ENCODE measurements at regions not wholly inside any gene's neighbourhood (a gene's known extent, or its start where the extent isn't known, plus 50 kb on each side); places are given as distances from the start of the nearest gene placed in this dataset.
"Not testable (repeated sequence)": the region's sequence is repeated elsewhere in the genome, so short reads cannot be mapped to it uniquely, and the experiment has no call there.

DNA sequence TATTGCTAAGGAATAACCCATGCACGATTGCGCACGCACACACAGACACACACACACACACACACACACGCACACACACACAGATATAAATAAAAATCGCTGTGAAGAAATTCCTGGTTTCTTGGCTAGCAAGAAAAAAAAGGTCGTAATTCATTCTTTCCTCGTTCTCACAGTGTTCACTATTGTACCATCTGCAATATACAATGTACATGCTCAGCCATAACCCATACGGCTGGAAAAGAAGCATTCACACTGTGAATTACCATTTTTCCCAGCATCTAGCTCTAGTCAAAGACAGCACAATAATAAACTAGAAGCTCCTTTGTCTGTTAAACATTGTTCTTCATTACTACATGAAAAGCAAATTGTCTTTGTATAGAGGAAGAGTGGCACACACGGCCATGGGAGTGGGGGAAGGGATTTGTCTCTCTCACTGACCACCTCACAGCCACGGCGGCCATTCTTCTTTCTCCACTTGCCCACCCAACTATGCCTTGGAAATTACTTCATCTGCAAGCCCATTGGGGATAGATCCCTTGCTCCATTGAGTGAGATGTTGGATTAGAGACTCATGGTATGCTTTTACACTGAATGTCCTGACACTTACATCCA is 115.3 kb upstream of the ID4 start:
- Histone ChIP-seq H3K27ac (ENCODE audit: low read depth, low read length) (no peak overlapping the region), H3K4me3 (ENCODE audit: insufficient read depth, low read length, poor library complexity, severe bottlenecking) (no peak overlapping the region), H2AFZ (ENCODE audit: low read depth, low read length, severe bottlenecking) (no peak overlapping the region), H3K79me2 (ENCODE audit: insufficient read depth, low read length) (no peaks in the 10 kb centered on the region), H3F3A (ENCODE audit: insufficient read depth) (no peaks in the 10 kb centered on the region), H3K36me3 (ENCODE audit: low read length) (no peaks in the 10 kb centered on the region), H3K9me3 (ENCODE audit: insufficient read depth, low read length) (no peaks in the 10 kb centered on the region), H3K27me3 (ENCODE audit: low read length) (no peaks in the 10 kb centered on the region), H3K4me2 (ENCODE audit: low read depth, low read length, poor library complexity, severe bottlenecking) (no peak overlapping the region), H3K9ac (ENCODE audit: low read length) (no peak overlapping the region), H4K20me1 (ENCODE audit: low read depth, low read length) (no peaks in the 10 kb centered on the region), H3K9me2 (replicated peaks; ENCODE audit: insufficient read depth, low read length) (no peaks in the 10 kb centered on the region)
- no peak for TF ChIP-seq EZH2phosphoT487 (conservative IDR thresholded peaks at IDR 0.05; ENCODE audit: low read length)
- TF ChIP-seq, protein P1, sequence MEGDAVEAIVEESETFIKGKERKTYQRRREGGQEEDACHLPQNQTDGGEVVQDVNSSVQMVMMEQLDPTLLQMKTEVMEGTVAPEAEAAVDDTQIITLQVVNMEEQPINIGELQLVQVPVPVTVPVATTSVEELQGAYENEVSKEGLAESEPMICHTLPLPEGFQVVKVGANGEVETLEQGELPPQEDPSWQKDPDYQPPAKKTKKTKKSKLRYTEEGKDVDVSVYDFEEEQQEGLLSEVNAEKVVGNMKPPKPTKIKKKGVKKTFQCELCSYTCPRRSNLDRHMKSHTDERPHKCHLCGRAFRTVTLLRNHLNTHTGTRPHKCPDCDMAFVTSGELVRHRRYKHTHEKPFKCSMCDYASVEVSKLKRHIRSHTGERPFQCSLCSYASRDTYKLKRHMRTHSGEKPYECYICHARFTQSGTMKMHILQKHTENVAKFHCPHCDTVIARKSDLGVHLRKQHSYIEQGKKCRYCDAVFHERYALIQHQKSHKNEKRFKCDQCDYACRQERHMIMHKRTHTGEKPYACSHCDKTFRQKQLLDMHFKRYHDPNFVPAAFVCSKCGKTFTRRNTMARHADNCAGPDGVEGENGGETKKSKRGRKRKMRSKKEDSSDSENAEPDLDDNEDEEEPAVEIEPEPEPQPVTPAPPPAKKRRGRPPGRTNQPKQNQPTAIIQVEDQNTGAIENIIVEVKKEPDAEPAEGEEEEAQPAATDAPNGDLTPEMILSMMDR (IDR thresholded peaks at IDR 0.05; ENCODE audit: insufficient read depth, low read length, poor library complexity, severe bottlenecking) = no peak

DNA sequence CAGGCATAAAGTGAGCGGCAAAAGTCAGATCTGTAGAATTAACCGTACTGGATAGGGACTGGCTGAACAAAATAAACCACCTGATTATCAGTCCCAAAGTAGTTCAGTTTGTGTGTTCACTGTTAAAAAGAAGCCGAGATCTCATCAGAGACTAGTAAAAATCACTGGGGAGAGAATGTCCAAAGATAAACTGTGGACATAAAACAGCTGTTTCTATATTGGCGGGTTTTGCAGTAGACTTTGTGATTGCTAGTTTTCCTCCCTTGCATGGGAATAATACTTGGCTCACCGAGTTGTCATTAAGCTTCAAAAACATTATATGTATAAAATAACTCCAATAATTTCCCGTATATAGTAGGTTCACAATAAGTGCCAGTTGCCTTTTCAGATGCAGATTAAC is 114.2 kb upstream of the ID4 start:
- H3K9ac ChIP-seq (ENCODE audit: low read length) = no peak overlapping the region

DNA sequence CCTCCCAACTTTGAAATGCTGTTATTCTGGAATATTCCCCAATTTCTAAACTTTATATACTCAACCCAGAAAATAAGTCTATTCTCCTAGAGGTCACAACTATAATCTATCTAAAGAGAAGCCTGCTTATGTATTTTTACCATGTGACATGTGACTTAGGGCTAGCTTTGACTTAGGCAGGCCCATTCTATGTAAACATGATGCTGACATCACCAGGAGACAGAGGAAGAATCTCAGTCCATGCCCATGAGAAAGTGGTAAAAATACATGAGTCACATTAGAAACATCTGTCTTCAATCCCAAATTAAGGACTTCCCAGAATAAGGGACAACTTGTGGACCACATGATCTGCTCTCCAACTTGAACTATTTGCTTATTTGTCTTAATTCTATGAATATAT is 113.6 kb upstream of the ID4 start:
- H4K20me1 ChIP-seq (ENCODE audit: low read depth, low read length) = no peaks in the 10 kb centered on the region
- no peak overlapping the region for H2AFZ ChIP-seq (ENCODE audit: low read depth, low read length, severe bottlenecking)
- no peaks in the 10 kb centered on the region for H3K79me2 ChIP-seq (ENCODE audit: insufficient read depth, low read length)
- no peak overlapping the region for H3K9ac ChIP-seq (ENCODE audit: low read length)
- no peak for TF ChIP-seq EZH2phosphoT487 (conservative IDR thresholded peaks at IDR 0.05; ENCODE audit: low read length)
- TF ChIP-seq, protein P1 (IDR thresholded peaks at IDR 0.05; ENCODE audit: insufficient read depth, low read length, poor library complexity, severe bottlenecking) = no peak
- no peaks in the 10 kb centered on the region for H3K9me3 ChIP-seq (ENCODE audit: insufficient read depth, low read length)
- H3K27me3 ChIP-seq (ENCODE audit: low read length) = no peaks in the 10 kb centered on the region
- H3F3A ChIP-seq (ENCODE audit: insufficient read depth) = no peaks in the 10 kb centered on the region
- H3K4me3 ChIP-seq (ENCODE audit: insufficient read depth, low read length, poor library complexity, severe bottlenecking) = no peak overlapping the region
- no peak overlapping the region for H3K4me2 ChIP-seq (ENCODE audit: low read depth, low read length, poor library complexity, severe bottlenecking)
- H3K36me3 ChIP-seq (ENCODE audit: low read length) = no peaks in the 10 kb centered on the region
- H3K27ac ChIP-seq (ENCODE audit: low read depth, low read length) = no peak overlapping the region
- no peaks in the 10 kb centered on the region for H3K9me2 ChIP-seq (replicated peaks; ENCODE audit: insufficient read depth, low read length)

More for the DNA sequence above, 114.2 kb upstream of the ID4 start:
- no peaks in the 10 kb centered on the region for H3K36me3 ChIP-seq (ENCODE audit: low read length)
- H2AFZ ChIP-seq (ENCODE audit: low read depth, low read length, severe bottlenecking) = no peak overlapping the region
- H3K4me2 ChIP-seq (ENCODE audit: low read depth, low read length, poor library complexity, severe bottlenecking) = no peak overlapping the region
- H3K27me3 ChIP-seq (ENCODE audit: low read length) = no peaks in the 10 kb centered on the region
- no peaks in the 10 kb centered on the region for H4K20me1 ChIP-seq (ENCODE audit: low read depth, low read length)
- H3K9me2 ChIP-seq (replicated peaks; ENCODE audit: insufficient read depth, low read length) = no peaks in the 10 kb centered on the region
- H3K79me2 ChIP-seq (ENCODE audit: insufficient read depth, low read length) = no peaks in the 10 kb centered on the region
- H3K9me3 ChIP-seq (ENCODE audit: insufficient read depth, low read length) = no peaks in the 10 kb centered on the region
- TF ChIP-seq, protein P1 (IDR thresholded peaks at IDR 0.05; ENCODE audit: insufficient read depth, low read length, poor library complexity, severe bottlenecking) = no peak
- TF ChIP-seq EZH2phosphoT487 (conservative IDR thresholded peaks at IDR 0.05; ENCODE audit: low read length) = no peak
- no peaks in the 10 kb centered on the region for H3F3A ChIP-seq (ENCODE audit: insufficient read depth)
- H3K27ac ChIP-seq (ENCODE audit: low read depth, low read length) = no peak overlapping the region
- no peak overlapping the region for H3K4me3 ChIP-seq (ENCODE audit: insufficient read depth, low read length, poor library complexity, severe bottlenecking)

GRCh38 chr6:19725436-19725835 is 111.7 kb upstream of the ID4 start:
- H4K20me1 ChIP-seq (ENCODE audit: low read depth, low read length); H2AFZ ChIP-seq (ENCODE audit: low read depth, low read length, severe bottlenecking); H3K9me3 ChIP-seq (ENCODE audit: insufficient read depth, low read length); H3K79me2 ChIP-seq (ENCODE audit: insufficient read depth, low read length); H3K9me2 ChIP-seq (replicated peaks; ENCODE audit: insufficient read depth, low read length); H3K9ac ChIP-seq (ENCODE audit: low read length); H3K4me3 ChIP-seq (ENCODE audit: insufficient read depth, low read length, poor library complexity, severe bottlenecking); H3K36me3 ChIP-seq (ENCODE audit: low read length); H3K27ac ChIP-seq (ENCODE audit: low read depth, low read length); H3K4me2 ChIP-seq (ENCODE audit: low read depth, low read length, poor library complexity, severe bottlenecking); H3K27me3 ChIP-seq (ENCODE audit: low read length); H3F3A ChIP-seq (ENCODE audit: insufficient read depth): not testable (repeated sequence)
